Activated T-cell treated with anti-CD3 and anti-CD28 coated beads for 4 hours (primary cell): ENCODE measurements at regions not wholly inside any gene's neighbourhood (a gene's known extent, or its start where the extent isn't known, plus 50 kb on each side); places are given as distances from the start of the nearest gene placed in this dataset.
A peak's percentile ranks its signal among the peaks of the same experiment; 100 is the strongest.

Experiments used
- DNase-seq: peaks from one replicate; pipeline ENCODE4 v3.0.0-alpha.2; 2020

- DNase-seq = no peak
Observed at GRCh38 chr2:12389344-12390045, 327.2 kb upstream of the TRIB2 start.

- DNase-seq = no peak
Observed at GRCh38 chr2:12391116-12391515, 325.6 kb upstream of the TRIB2 start.

- DNase-seq = no peak
Observed at GRCh38 chr2:12396699-12397098, 320.0 kb upstream of the TRIB2 start.

GRCh38 chr2:12397854-12398253 is 318.9 kb upstream of the TRIB2 start:
- no peak for DNase-seq

GRCh38 chr2:12399240-12399639 is 317.5 kb upstream of the TRIB2 start:
- DNase-seq = no peak

DNA sequence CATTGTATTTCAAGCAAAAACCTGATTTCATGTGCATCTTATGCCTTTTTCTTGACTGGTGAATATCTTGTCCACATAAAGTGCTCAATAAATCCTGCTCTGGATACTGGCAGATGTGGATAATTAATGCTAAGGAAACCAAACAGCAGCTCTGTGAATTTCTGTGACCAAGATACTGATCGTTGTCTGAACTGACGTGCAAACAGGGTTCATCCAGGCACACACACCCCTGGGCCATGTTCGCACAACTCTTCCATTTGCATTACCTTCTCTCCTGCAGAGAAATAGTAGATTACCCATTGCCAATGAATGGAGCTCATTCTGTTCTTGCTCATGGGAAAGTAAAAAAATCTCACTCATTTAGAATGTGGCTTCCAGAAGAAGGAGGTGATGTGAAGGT is 316.2 kb upstream of the TRIB2 start:
- no peak for DNase-seq

DNA sequence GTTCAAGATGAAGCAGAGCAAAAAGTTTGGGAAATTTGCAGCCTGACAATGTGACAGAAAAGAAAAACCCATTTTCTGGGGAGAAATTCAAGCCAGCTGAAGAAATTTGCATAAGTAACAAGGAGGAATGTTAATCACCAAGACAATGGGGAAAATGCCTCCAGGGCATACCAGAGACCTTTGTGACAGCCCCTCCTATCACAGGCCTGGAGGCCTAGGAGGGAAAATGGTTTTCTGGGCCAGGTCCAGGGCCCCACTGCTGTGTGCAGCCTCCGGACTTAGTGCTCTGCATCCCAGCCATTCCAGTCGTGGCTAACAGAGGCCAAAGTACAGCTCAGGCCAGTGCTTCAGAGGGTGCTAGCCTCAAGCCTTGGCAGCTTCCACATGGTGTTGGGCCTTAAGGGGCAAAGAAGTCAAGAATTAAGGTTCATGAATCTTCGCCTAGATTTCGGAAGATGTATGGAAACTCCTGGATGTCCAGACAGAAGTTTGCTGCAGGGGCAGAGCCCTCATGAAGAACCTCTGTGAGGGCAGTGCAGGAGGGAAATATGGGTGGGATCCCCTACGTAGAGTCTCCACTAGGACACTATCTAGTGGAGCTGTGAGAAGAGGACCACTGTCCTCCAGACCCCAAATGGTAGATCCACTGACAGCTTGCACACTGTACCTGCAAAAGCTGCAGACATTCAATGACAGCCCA is 314.1 kb upstream of the TRIB2 start:
- no peak for DNase-seq

GRCh38 chr2:12404497-12404896 is 312.2 kb upstream of the TRIB2 start:
- DNase-seq = no peak

DNA sequence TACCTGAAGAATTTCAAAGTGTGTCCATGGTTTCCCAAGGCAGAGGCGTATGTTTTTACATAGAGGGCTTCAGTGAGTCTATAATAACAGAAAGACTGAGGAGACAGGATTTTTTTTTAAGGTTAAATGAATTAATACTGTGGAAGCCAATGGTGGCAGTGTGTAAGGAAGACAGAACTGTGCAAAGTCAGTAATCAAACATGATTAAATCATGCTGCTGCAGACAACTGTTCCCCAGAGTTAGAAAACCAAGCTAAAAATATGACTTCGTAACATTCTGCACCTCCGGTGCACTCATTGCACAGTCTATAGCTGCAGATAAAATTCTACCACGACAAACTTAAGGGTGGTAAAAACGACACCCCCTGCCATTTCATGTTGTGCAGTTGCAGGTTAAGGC is 309.6 kb upstream of the TRIB2 start:
- no peak for DNase-seq

GRCh38 chr2:12412898-12413305 is 303.8 kb upstream of the TRIB2 start:
- DNase-seq = no peak

- no peak for DNase-seq
Observed at GRCh38 chr2:12415536-12415935, 301.2 kb upstream of the TRIB2 start.

- DNase-seq = peak; percentile 48
Observed at GRCh38 chr2:12416600-12416999, 300.1 kb upstream of the TRIB2 start.

GRCh38 chr2:12417786-12418185 is 298.9 kb upstream of the TRIB2 start:
- DNase-seq = no peak

- DNase-seq = no peak
Observed at GRCh38 chr2:12419803-12420202, 296.9 kb upstream of the TRIB2 start.

DNA sequence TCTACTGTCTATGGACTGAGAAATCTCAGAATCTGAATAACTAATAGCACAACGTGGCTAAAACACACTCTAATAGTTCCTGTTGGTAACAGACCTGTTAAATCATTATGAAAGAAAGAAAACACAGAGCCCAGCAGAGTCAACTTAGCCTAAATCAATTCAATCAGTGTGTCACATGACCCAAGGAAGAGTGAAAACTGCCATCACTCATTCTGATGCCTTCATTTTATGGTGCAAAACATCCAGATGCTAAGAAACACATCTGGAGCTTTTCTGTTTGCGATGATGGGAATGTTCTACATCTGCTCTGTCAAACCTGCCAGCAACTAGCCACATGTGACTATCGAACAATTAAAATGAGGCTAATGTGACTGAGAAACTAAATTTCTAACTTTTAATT is 295.7 kb upstream of the TRIB2 start:
- no peak for DNase-seq

DNA sequence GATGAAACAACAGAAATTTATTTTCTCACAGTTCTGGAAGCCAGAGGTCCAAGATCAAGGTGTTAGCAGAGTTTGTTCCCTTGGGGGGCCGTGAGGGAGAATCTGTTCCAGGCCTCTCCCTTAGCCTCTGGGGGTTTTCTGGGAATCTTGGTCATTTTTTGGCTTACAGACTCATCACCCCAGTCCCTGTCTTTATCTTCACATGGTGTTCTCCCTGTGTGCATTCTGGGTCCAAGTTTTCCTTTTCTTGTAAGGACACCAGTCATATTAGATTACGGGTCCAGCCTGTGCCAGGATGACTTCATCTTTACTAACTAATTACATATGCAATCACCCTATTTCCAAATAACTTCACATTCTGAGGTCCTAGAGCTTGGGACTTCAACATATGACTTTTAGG is 292.5 kb upstream of the TRIB2 start:
- DNase-seq = no peak

DNA sequence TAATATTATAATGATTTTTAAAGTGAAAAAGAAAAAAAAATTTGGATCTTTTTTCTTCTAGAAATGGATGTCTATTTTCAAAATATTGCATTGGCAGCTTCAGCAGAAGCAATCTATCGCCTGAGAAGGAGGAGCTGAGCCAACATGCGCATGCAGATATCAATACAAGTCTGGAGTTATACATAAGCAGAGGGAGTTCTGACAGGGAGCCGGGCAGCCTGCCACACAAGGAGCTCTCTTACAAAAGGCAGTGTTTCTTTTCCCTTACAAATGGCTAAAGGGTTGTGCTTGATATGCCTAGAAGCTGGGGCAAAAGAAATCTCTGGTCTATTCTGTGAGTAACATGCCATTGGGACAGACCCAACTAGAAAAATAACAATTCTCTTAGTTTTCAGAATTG is 291.9 kb upstream of the TRIB2 start:
- no peak for DNase-seq

GRCh38 chr2:12428324-12428723 is 288.4 kb upstream of the TRIB2 start:
- no peak for DNase-seq

DNA sequence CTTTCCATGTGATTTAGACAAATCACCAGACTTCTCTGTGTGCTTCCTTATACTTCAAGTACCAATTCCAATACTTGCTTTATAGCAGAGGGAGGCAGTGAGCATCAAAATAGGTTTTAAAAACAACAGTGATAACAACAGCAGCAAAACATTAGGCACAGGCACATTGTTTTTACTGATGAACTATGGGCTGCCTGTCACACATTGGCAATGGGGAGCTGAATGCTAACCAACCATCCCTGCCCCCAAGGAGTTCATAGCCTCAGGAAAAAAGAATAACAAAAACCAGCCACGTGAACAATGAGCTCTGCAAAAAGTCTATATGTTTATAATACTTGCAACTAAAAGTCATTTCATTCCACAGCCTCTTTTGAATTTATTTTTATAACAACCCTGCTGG is 287.9 kb upstream of the TRIB2 start:
- no peak for DNase-seq

DNA sequence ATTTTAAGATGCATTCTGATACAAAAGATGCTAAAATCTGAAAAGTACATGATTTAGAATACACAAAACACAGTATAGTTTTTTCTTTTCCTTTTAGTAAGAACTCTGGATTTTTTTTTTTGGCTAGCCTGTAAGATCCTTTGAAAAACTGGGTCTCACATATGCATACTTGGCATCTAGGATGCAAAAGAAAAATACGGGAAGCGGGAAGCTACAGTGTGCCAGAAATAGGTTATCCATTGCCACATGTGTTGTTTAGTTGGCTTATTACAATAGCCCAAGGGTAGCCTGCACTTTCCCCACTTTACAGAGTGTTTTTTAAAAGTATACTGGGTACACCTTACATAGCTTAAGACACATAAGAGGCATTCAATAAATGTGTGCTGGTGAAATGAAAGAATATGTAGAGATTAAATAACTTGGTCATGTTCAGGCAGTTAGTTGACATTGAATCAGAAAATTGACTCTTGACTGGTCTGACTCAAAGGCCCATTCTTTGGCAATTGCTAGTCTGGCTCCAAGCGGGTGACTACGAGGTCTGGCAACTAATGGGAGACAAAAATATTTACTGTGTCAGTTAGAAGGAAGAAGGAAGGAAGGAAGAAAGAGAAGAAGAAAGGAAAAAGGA is 286.8 kb upstream of the TRIB2 start:
- DNase-seq = no peak

DNA sequence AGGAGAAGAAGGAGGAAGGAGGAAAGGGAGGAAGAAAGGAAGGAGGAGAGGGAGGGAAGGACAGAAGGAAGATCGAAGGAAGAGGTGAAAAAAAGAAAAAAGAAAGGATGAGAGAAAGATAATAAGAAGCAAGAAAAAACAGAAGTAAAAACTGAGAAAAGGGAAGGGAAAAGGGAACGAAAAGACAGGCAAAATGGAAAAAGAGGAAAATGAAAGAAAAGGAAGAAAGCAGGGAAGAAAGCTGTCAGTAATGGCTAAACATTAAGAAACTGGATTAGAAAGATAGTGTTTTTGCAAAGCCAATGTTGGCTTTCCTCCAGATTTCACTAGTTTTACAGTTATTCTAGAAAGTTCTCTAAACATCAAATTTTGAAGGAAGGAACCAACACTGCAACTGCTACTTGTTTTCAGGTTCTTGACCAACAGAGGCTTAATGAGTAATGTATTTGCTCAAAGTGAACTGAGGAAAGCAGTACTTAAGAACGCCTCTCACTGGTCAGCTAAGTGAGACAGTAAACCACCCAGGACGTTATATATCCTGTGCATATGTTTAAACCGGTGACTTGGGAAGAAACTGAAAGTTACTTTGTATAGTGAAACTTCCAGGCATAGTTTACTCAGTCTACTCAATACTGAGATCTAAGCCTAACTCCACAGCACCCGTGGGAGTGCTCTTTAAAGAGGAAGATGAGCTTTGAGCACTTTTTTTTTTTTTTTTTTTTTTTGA is 286.2 kb upstream of the TRIB2 start:
- DNase-seq = no peak

DNA sequence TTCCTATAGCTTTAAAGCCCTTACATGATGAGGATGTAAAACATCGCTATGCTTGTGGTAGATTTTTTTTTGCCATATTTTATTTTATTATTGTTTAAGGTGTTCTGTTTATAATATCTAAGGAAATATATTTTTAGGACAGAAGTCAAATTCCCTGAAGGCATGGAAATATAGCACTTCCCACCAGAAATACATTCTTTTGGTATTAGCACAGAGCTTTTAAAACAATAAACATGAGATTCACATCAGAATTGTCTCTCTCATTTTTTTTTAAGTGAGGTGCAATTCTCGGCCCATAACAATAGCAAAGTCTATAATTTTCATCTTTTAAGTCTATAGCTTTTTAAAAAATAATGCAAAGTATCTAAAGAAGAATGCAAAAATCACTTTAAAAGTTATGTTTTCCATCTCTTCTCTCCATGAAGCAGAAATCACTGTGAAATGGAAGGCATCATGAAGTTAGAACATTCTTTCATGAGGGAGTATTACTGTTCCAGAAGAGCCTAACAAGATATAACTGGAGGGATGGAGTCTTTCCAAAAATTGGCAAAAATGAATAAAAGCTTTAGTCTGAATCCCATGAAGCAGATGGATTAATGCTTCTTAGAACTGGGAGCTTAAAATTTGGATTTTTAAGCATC is 283.6 kb upstream of the TRIB2 start:
- no peak for DNase-seq

GRCh38 chr2:12433626-12433990 is 283.1 kb upstream of the TRIB2 start:
- DNase-seq = no peak
